ENCODE measurements at regions not wholly inside any gene's neighbourhood (a gene's known extent, or its start where the extent isn't known, plus 50 kb on each side); places are given as distances from the start of the nearest gene placed in this dataset.
A peak's percentile ranks its signal among the peaks of the same experiment; 100 is the strongest.

- TF ChIP-seq SNRNP70 (optimal IDR thresholded peaks at IDR 0.05; ENCODE audit: low read depth, low read length) (no peak), KLF6 (CRISPR knock-in tag; IDR thresholded peaks at IDR 0.05; ENCODE audit: borderline replicate concordance) (no peak; the same call in 1 of the 2 replicates), ZKSCAN1 (IDR thresholded peaks at IDR 0.05; ENCODE audit: low read depth, low read length) (no peak), ZKSCAN3 (CRISPR knock-in tag; IDR thresholded peaks at IDR 0.05) (no peak), VEZF1 (CRISPR knock-in tag; IDR thresholded peaks at IDR 0.05) (0 out of 2 replicates have a peak, but pooled peaks have one; percentile 22), HCFC1 (IDR thresholded peaks at IDR 0.05; ENCODE audit: low read depth, low read length) (no peak), E2F4 (CRISPR knock-in tag; IDR thresholded peaks at IDR 0.05; ENCODE audit: low read depth) (no peak), PHB (CRISPR knock-in tag; IDR thresholded peaks at IDR 0.05) (no peak), ERF (CRISPR knock-in tag; IDR thresholded peaks at IDR 0.05) (no peak), ZBED1 (IDR thresholded peaks at IDR 0.05) (no peak), PRMT5 (CRISPR knock-in tag; IDR thresholded peaks at IDR 0.05) (no peak), DIDO1 (tag; IDR thresholded peaks at IDR 0.05; ENCODE audit: low read depth) (0 out of 2 replicates have a peak, but pooled peaks have one; percentile 45), ZBTB9 (CRISPR knock-in tag; IDR thresholded peaks at IDR 0.05) (peak; percentile 58; the same call in 1 of the 2 replicates), ILK (tag; IDR thresholded peaks at IDR 0.05; ENCODE audit: borderline replicate concordance, low read depth) (no peak), CCNT2 (IDR thresholded peaks at IDR 0.05; ENCODE audit: borderline replicate concordance, extremely low read depth, insufficient read length, low read depth, low read length) (no peak), ZNF124 (CRISPR knock-in tag; IDR thresholded peaks at IDR 0.05) (no peak), WHSC1 (IDR thresholded peaks at IDR 0.05; ENCODE audit: low read length) (no peak)
- TF ChIP-seq, protein P1, sequence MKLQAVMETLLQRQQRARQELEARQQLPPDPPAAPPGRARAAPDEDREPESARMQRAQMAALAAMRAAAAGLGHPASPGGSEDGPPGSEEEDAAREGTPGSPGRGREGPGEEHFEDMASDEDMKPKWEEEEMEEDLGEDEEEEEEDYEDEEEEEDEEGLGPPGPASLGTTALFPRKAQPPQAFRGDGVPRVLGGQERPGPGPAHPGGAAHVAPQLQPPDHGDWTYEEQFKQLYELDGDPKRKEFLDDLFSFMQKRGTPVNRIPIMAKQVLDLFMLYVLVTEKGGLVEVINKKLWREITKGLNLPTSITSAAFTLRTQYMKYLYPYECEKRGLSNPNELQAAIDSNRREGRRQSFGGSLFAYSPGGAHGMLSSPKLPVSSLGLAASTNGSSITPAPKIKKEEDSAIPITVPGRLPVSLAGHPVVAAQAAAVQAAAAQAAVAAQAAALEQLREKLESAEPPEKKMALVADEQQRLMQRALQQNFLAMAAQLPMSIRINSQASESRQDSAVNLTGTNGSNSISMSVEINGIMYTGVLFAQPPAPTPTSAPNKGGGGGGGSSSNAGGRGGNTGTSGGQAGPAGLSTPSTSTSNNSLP (IDR thresholded peaks at IDR 0.05; ENCODE audit: borderline replicate concordance, low read depth, low read length), result peak; percentile 93
- TF ChIP-seq, protein P2, sequence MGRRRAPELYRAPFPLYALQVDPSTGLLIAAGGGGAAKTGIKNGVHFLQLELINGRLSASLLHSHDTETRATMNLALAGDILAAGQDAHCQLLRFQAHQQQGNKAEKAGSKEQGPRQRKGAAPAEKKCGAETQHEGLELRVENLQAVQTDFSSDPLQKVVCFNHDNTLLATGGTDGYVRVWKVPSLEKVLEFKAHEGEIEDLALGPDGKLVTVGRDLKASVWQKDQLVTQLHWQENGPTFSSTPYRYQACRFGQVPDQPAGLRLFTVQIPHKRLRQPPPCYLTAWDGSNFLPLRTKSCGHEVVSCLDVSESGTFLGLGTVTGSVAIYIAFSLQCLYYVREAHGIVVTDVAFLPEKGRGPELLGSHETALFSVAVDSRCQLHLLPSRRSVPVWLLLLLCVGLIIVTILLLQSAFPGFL (CRISPR knock-in tag; IDR thresholded peaks at IDR 0.05), result no peak
- TF ChIP-seq, protein P3, sequence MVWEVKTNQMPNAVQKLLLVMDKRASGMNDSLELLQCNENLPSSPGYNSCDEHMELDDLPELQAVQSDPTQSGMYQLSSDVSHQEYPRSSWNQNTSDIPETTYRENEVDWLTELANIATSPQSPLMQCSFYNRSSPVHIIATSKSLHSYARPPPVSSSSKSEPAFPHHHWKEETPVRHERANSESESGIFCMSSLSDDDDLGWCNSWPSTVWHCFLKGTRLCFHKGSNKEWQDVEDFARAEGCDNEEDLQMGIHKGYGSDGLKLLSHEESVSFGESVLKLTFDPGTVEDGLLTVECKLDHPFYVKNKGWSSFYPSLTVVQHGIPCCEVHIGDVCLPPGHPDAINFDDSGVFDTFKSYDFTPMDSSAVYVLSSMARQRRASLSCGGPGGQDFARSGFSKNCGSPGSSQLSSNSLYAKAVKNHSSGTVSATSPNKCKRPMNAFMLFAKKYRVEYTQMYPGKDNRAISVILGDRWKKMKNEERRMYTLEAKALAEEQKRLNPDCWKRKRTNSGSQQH (CRISPR knock-in tag; IDR thresholded peaks at IDR 0.05), result peak; percentile 55; the same call in 1 of the 2 replicates
Observed at GRCh38 chr5:34587355-34588241, 68.5 kb upstream of the RAI14 start (continued).

Data from K562 (cell line).